PC-3 (cell line): ENCODE measurements at regions not wholly inside any gene's neighbourhood (a gene's known extent, or its start where the extent isn't known, plus 50 kb on each side); places are given as distances from the start of the nearest gene placed in this dataset.
"Not testable (repeated sequence)": the region's sequence is repeated elsewhere in the genome, so short reads cannot be mapped to it uniquely, and the experiment has no call there.

Experiments used
- ATAC-seq: fragments of 200-7000 bp; cut with Tn5 transposase; 2 replicates; pipeline ENCODE4 v1.9.1; 2020; ENCODE audit warnings: mild to moderate bottlenecking, moderate library complexity
- BruUV-seq: library from RNA; stranded (reverse); fragments of 400-500 nt; replicated peaks from 2 replicates; lab custom pipeline; 2021; lab: Mats Ljungman, UMichigan
- CTCF ChIA-PET: fragments of 300-600 bp; sonication (Branson Sonifier 250); formaldehyde crosslinking; loops from one replicate; lab custom pipeline; 2022; ENCODE audit warnings: antibody characterized with exemption; lab: Charles Lee
- POLR2A ChIA-PET: fragments of 300-600 bp; sonication (Branson Sonifier 250); formaldehyde crosslinking; loops from one replicate; lab custom pipeline; 2022; ENCODE audit warnings: antibody characterized with exemption; ENCODE audit not compliant: unreplicated experiment; lab: Charles Lee
- DNase-seq: peaks from one replicate; pipeline ENCODE4 v3.0.0-alpha.2; 2015
- H2AFZ ChIP-seq: fragments of 300-600 bp; sonication (generic); 2 replicates; pipeline ENCODE4 v1.6.0; 2016; ENCODE audit warnings: antibody characterized with exemption, low read length
- H3F3A ChIP-seq: fragments of 300-600 bp; sonication (generic); one replicate; pipeline ENCODE4 v1.6.0; 2017; ENCODE audit warnings: antibody characterized with exemption, low read length, control low read depth, mild to moderate bottlenecking; ENCODE audit not compliant: unreplicated experiment
- H3K27ac ChIP-seq: fragments of 300-600 bp; sonication (generic); 2 replicates; pipeline ENCODE4 v1.5.1; 2016; ENCODE audit warnings: mild to moderate bottlenecking, low read length
- H3K27me3 ChIP-seq: fragments of 300-600 bp; sonication (generic); 2 replicates; pipeline ENCODE4 v1.6.1; 2016; ENCODE audit warnings: low read length, mixed read lengths
- H3K36me3 ChIP-seq: fragments of 300-600 bp; sonication (generic); 2 replicates; pipeline ENCODE4 v1.6.1; 2016; ENCODE audit warnings: low read depth, mixed run types, low read length, mixed read lengths
- H3K4me1 ChIP-seq: fragments of 300-600 bp; sonication (generic); 2 replicates; pipeline ENCODE4 v1.5.1; 2016; ENCODE audit warnings: low read length; ENCODE audit not compliant: insufficient read depth
- H3K4me2 ChIP-seq: fragments of 300-600 bp; sonication (generic); 2 replicates; pipeline ENCODE4 v1.6.0; 2016; ENCODE audit warnings: low read length
- H3K4me3 ChIP-seq: fragments of 300-600 bp; sonication (generic); 2 replicates; pipeline ENCODE4 v1.5.1; 2016; ENCODE audit warnings: mild to moderate bottlenecking, low read length, mixed read lengths
- H3K79me2 ChIP-seq: fragments of 300-600 bp; sonication (generic); 2 replicates; pipeline ENCODE4 v1.6.1; 2017; ENCODE audit warnings: low read length, mixed read lengths
- H3K9ac ChIP-seq: fragments of 300-600 bp; sonication (generic); 2 replicates; pipeline ENCODE4 v1.6.0; 2016; ENCODE audit warnings: mild to moderate bottlenecking, low read length
- H3K9me2 ChIP-seq: fragments of 300-600 bp; sonication (generic); replicated peaks from 2 replicates; pipeline ENCODE4 v1.6.1; 2016; ENCODE audit warnings: mixed run types, low read length, mixed read lengths
- H3K9me3 ChIP-seq: fragments of 300-600 bp; sonication (generic); 2 replicates; pipeline ENCODE4 v1.6.1; 2016; ENCODE audit warnings: low read length, mixed read lengths
- H4K20me1 ChIP-seq: fragments of 300-600 bp; sonication (generic); 2 replicates; pipeline ENCODE4 v1.6.1; 2016; ENCODE audit warnings: low read length, mixed read lengths
- CTCF ChIP-seq: fragments of 300-600 bp; sonication (generic); conservative IDR thresholded peaks from 2 replicates; pipeline ENCODE4 v1.5.1; 2017; ENCODE audit warnings: antibody characterized with exemption, low read depth, mild to moderate bottlenecking, low read length
- EZH2 ChIP-seq: fragments of 300-600 bp; sonication (generic); IDR thresholded peaks from one replicate; pipeline ENCODE4 v1.6.1; 2017; ENCODE audit warnings: antibody characterized with exemption, mild to moderate bottlenecking, low read length; ENCODE audit not compliant: unreplicated experiment
- EZH2phosphoT487 ChIP-seq: fragments of 300-600 bp; sonication (generic); IDR thresholded peaks from 2 replicates; pipeline ENCODE4 v1.6.1; 2018; ENCODE audit warnings: mild to moderate bottlenecking, antibody characterized with exemption, low read length, borderline replicate concordance
- intact Hi-C: fragments of 100-400 bp; cut with micrococcal nuclease; formaldehyde crosslinking; loops from 2 replicates; pipeline ENCODE4 v1.9.0; 2023

GRCh38 chr12:131409211-131409610 lies 301.7 kb upstream of the SFSWAP start:
- Histone ChIP-seq H3K9me3 (no peaks in the 10 kb centered on the region), H3K4me2 (no peak overlapping the region), H3K36me3 (no peaks in the 10 kb centered on the region), H3K4me1 (no peaks in the 10 kb centered on the region), H3F3A (no peaks in the 10 kb centered on the region), H4K20me1 (no peaks in the 10 kb centered on the region), H3K9me2 (no peaks in the 10 kb centered on the region), H3K27ac (no peak overlapping the region), H3K27me3 (peaks cover 25% of the 10 kb centered on the region), H3K9ac (no peak overlapping the region), H3K4me3 (no peak overlapping the region), H2AFZ (no peak overlapping the region), H3K79me2 (no peaks in the 10 kb centered on the region)
- POLR2A ChIA-PET: no interaction called here
- intact Hi-C loops: no loop called here
- ATAC-seq (no peak), DNase-seq (no peak)
- CTCF ChIA-PET: no interaction called here
- TF ChIP-seq CTCF (no peak), EZH2 (no peak)
- no TSS peak for BruUV-seq

GRCh38 chr12:131411827-131412226 lies 299.1 kb upstream of the SFSWAP start:
- ATAC-seq, H3K9ac ChIP-seq, H3K9me2 ChIP-seq, H4K20me1 ChIP-seq, H3K9me3 ChIP-seq, POLR2A ChIA-PET, H3K27ac ChIP-seq, H2AFZ ChIP-seq, DNase-seq, intact Hi-C loops, H3K4me3 ChIP-seq, H3K36me3 ChIP-seq, H3K4me2 ChIP-seq, H3K4me1 ChIP-seq, BruUV-seq, H3K79me2 ChIP-seq, H3F3A ChIP-seq, CTCF ChIA-PET: not testable (repeated sequence)
- peaks cover 30% of the 10 kb centered on the region for H3K27me3 ChIP-seq

GRCh38 chr12:131413006-131413405 lies 297.9 kb upstream of the SFSWAP start:
- intact Hi-C loops: no loop called here

GRCh38 chr12:131413471-131413870 lies 297.4 kb upstream of the SFSWAP start:
- DNase-seq (no peak), ATAC-seq (no peak)
- H3K9me2 ChIP-seq: no peaks in the 10 kb centered on the region
- ChIA-PET POLR2A (no interaction called here), CTCF (no interaction called here)
- H3K27me3 ChIP-seq: peaks cover 21% of the 10 kb centered on the region
- intact Hi-C loops: no loop called here
- no peaks in the 10 kb centered on the region for H3K36me3 ChIP-seq
- no peaks in the 10 kb centered on the region for H3K9me3 ChIP-seq
- no peak overlapping the region for H3K4me2 ChIP-seq
- H3K4me1 ChIP-seq: no peaks in the 10 kb centered on the region
- no peak overlapping the region for H2AFZ ChIP-seq
- no peak overlapping the region for H3K9ac ChIP-seq
- no peaks in the 10 kb centered on the region for H3K79me2 ChIP-seq
- no peak overlapping the region for H3K27ac ChIP-seq
- BruUV-seq: no TSS peak
- TF ChIP-seq EZH2: no peak
- no peak for TF ChIP-seq CTCF
- no peak for TF ChIP-seq EZH2phosphoT487
- H3K4me3 ChIP-seq: no peak overlapping the region
- H3F3A ChIP-seq: no peaks in the 10 kb centered on the region
- H4K20me1 ChIP-seq: no peaks in the 10 kb centered on the region

More at GRCh38 chr12:131413006-131413405, 297.9 kb upstream of the SFSWAP start:
- Histone ChIP-seq H3K27me3 (peaks cover 20% of the 10 kb centered on the region), H3F3A (no peaks in the 10 kb centered on the region), H2AFZ (no peak overlapping the region), H4K20me1 (no peaks in the 10 kb centered on the region), H3K79me2 (no peaks in the 10 kb centered on the region), H3K4me3 (no peak overlapping the region), H3K9me3 (no peaks in the 10 kb centered on the region), H3K27ac (no peak overlapping the region), H3K4me2 (no peak overlapping the region), H3K9ac (no peak overlapping the region), H3K4me1 (no peaks in the 10 kb centered on the region), H3K9me2 (no peaks in the 10 kb centered on the region), H3K36me3 (no peaks in the 10 kb centered on the region)
- ChIA-PET CTCF (no interaction called here), POLR2A (no interaction called here)
- DNase-seq: no peak
- no peak for ATAC-seq
- no peak for TF ChIP-seq EZH2phosphoT487
- no TSS peak for BruUV-seq

GRCh38 chr12:131414155-131414922 lies 296.6 kb upstream of the SFSWAP start:
- H3K4me1 ChIP-seq, BruUV-seq, H3K9me3 ChIP-seq, H3K9me2 ChIP-seq, DNase-seq, H3K27ac ChIP-seq, CTCF ChIA-PET, ATAC-seq, H3K9ac ChIP-seq, H3K4me3 ChIP-seq, intact Hi-C loops, H2AFZ ChIP-seq, POLR2A ChIA-PET, H4K20me1 ChIP-seq, H3K79me2 ChIP-seq, H3K4me2 ChIP-seq, H3F3A ChIP-seq, H3K36me3 ChIP-seq: not testable (repeated sequence)
- H3K27me3 ChIP-seq: peaks cover 29% of the 10 kb centered on the region
